CD14-positive monocyte (primary cell): ENCODE measurements at regions not wholly inside any gene's neighbourhood (a gene's known extent, or its start where the extent isn't known, plus 50 kb on each side); places are given as distances from the start of the nearest gene placed in this dataset.

ENCODE experiments used
- DNase-seq, 3 donors: peaks; one replicate each; pipeline ENCODE4 v3.0.0-alpha.2; 2011 to 2022
- H2AFZ ChIP-seq: 2 replicates; pipeline ENCODE4 v1.6.0; 2012; ENCODE audit warnings: mild to moderate bottlenecking, low read depth, low read length, inconsistent platforms; ENCODE audit not compliant: insufficient read depth, poor library complexity, severe bottlenecking
- H3K27ac ChIP-seq, 2 donors: 1 replicate in 1 of 2; 2 replicates in 1 of 2; pipeline ENCODE4 v1.5.1; 2012 to 2013; ENCODE audit warnings: low read length in 2 of 2, control low read depth in 1 of 2, inconsistent platforms in 1 of 2, low read depth in 1 of 2, mild to moderate bottlenecking in 1 of 2
- H3K27me3 ChIP-seq, 2 donors: one replicate each; pipeline versions ENCODE4 v1.6.0 to v1.6.1; 2011 to 2013; ENCODE audit warnings: low read length in 2 of 2; ENCODE audit not compliant: control insufficient read depth in 2 of 2, insufficient read depth in 2 of 2
- H3K36me3 ChIP-seq, 2 donors: replicated peaks in 1 of 2; 1 replicate in 1 of 2; 2 replicates in 1 of 2; pipeline versions ENCODE4 v1.5.1 to v1.6.1; 2012 to 2013; ENCODE audit warnings: low read length in 2 of 2, control low read depth in 1 of 2, inconsistent platforms in 1 of 2, mild to moderate bottlenecking in 1 of 2; ENCODE audit not compliant: insufficient read depth in 2 of 2, control insufficient read depth in 1 of 2
- H3K4me1 ChIP-seq, 2 donors: 1 replicate in 1 of 2; 2 replicates in 1 of 2; pipeline versions ENCODE4 v1.5.1 to v1.6.1; 2012 to 2013; ENCODE audit warnings: low read length in 2 of 2, control low read depth in 1 of 2, inconsistent platforms in 1 of 2, mild to moderate bottlenecking in 1 of 2, moderate library complexity in 1 of 2; ENCODE audit not compliant: insufficient read depth in 2 of 2, control insufficient read depth in 1 of 2
- H3K4me2 ChIP-seq: replicated peaks from 2 replicates; pipeline ENCODE3; 2012; ENCODE audit warnings: low read length, moderate library complexity, mild to moderate bottlenecking; ENCODE audit not compliant: poor library complexity, severe bottlenecking; ENCODE audit errors: extremely low read depth
- H3K4me3 ChIP-seq, 3 experiments: fragments of 200-600 bp in 1 of 3; sonication (generic) in 1 of 3; replicated peaks in 1 of 3; 1 replicate in 2 of 3; 2 replicates in 1 of 3; pipeline ENCODE4 v1.5.1; 2011 to 2013; ENCODE audit warnings: low read length in 3 of 3, mild to moderate bottlenecking in 3 of 3, control low read depth in 2 of 3, low read depth in 2 of 3, inconsistent platforms in 1 of 3, moderate library complexity in 1 of 3
- H3K79me2 ChIP-seq: 2 replicates; pipeline ENCODE4 v1.6.0; 2012; ENCODE audit warnings: mild to moderate bottlenecking, control low read depth, inconsistent platforms, low read length, moderate library complexity; ENCODE audit not compliant: insufficient read depth
- H3K9ac ChIP-seq: 2 replicates; pipeline ENCODE4 v1.6.0; 2017; ENCODE audit warnings: low read length, mild to moderate bottlenecking; ENCODE audit not compliant: insufficient read depth, poor library complexity, severe bottlenecking
- H3K9me3 ChIP-seq, 2 donors: replicated peaks in 1 of 2; 1 replicate in 1 of 2; 2 replicates in 1 of 2; pipeline versions ENCODE4 v1.5.1 to v1.6.1; 2012 to 2013; ENCODE audit warnings: low read length in 2 of 2, control low read depth in 1 of 2; ENCODE audit not compliant: control insufficient read depth in 1 of 2, insufficient read depth in 1 of 2
- H4K20me1 ChIP-seq: 2 replicates; pipeline ENCODE4 v1.6.0; 2012; ENCODE audit warnings: mild to moderate bottlenecking, low read length, control low read depth, moderate library complexity; ENCODE audit not compliant: insufficient read depth
- H3K27ac Mint-ChIP-seq, 7 donors: one replicate each; pipeline ENCODE4 v1.8.0; 2020; ENCODE audit warnings: mild to moderate bottlenecking in 7 of 7, mixed read lengths in 7 of 7, moderate library complexity in 6 of 7, inconsistent platforms in 2 of 7
- H3K27me3 Mint-ChIP-seq, 3 donors: one replicate each; pipeline ENCODE4 v1.8.0; 2021 to 2022; ENCODE audit warnings: low read depth in 3 of 3, mild to moderate bottlenecking in 3 of 3, mixed read lengths in 3 of 3, moderate library complexity in 3 of 3, inconsistent platforms in 1 of 3
- H3K36me3 Mint-ChIP-seq, 2 donors: one replicate each; pipeline ENCODE4 v1.8.0; 2020; ENCODE audit warnings: mixed read lengths in 2 of 2, inconsistent platforms in 1 of 2, mild to moderate bottlenecking in 1 of 2
- H3K4me1 Mint-ChIP-seq: one replicate; pipeline ENCODE4 v1.8.0; 2020; ENCODE audit warnings: mild to moderate bottlenecking, mixed read lengths
- H3K4me3 Mint-ChIP-seq, 2 donors: one replicate each; pipeline ENCODE4 v1.8.0; 2020; ENCODE audit warnings: mild to moderate bottlenecking in 2 of 2, mixed read lengths in 2 of 2, moderate library complexity in 1 of 2
- H3K9me3 Mint-ChIP-seq, 7 donors: one replicate each; pipeline ENCODE4 v1.8.0; 2020 to 2022; ENCODE audit warnings: mixed read lengths in 7 of 7, mild to moderate bottlenecking in 6 of 7, moderate library complexity in 6 of 7, inconsistent platforms in 2 of 7
- WGBS: methylation state at CpG from one replicate; pipeline ENCODE4 v1.1.5; 2013; ENCODE audit warnings: missing lambda C conversion rate; ENCODE audit not compliant: insufficient coverage; 5-methylcytosine and 5-hydroxymethylcytosine counted together
- intact Hi-C, 2 donors: fragments of 100-400 bp; cut with micrococcal nuclease; formaldehyde crosslinking; loops; one replicate each; pipeline versions ENCODE4 v1.15.0 to v1.15.1; 2023
- TF ChIP-seq, protein P1 (sequence below): fragments of 200-600 bp; IDR thresholded peaks from one replicate; pipeline ENCODE4 v1.8.0; 2022; ENCODE audit warnings: antibody characterized with exemption, mild to moderate bottlenecking

DNA sequence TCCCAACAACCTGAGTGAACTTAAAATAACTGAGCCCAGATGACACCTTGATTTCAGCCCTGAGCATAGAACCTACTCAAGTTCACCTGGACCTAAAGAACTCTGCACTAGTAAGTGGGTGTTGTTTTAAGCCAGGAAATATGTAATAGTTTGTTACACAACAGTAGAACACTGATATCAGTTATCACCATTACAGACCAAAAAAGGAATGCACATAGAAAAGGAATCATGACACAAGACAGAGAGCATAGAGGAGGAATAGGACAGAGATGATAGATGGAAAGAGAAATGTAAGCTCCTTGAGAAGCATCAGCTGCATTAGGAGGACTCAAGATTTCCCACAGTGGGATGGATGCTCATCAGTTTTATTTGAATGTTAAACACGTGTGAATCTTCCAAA, 1096.9 kb upstream of the SEMA6A start:
- Histone ChIP-seq H2AFZ (no peak overlapping the region), H3K4me2 (no peak overlapping the region), H3K36me3 (no peaks in the 10 kb centered on the region), H3K4me1 (no peaks in the 10 kb centered on the region), H3K4me3 (no peak overlapping the region), H3K27ac (no peak overlapping the region), H3K27me3 (no peaks in the 10 kb centered on the region), H3K79me2 (no peaks in the 10 kb centered on the region), H3K9me3 (no peaks in the 10 kb centered on the region), H3K9ac (no peak overlapping the region), H4K20me1 (no peaks in the 10 kb centered on the region)
- no peak for DNase-seq
- Mint-ChIP-seq H3K4me3 (no peak overlapping the region), H3K27me3 (no peaks in the 10 kb centered on the region), H3K36me3 (no peaks in the 10 kb centered on the region), H3K27ac (no peak overlapping the region), H3K4me1 (no peaks in the 10 kb centered on the region), H3K9me3 (peaks cover 0 to 4% (median 2%) of the 10 kb centered on the region in 7 donors)
- intact Hi-C loops = no loop called here
- WGBS = 100% methylated on average over 1 of the region's 1 CpG
- TF ChIP-seq, protein P1, sequence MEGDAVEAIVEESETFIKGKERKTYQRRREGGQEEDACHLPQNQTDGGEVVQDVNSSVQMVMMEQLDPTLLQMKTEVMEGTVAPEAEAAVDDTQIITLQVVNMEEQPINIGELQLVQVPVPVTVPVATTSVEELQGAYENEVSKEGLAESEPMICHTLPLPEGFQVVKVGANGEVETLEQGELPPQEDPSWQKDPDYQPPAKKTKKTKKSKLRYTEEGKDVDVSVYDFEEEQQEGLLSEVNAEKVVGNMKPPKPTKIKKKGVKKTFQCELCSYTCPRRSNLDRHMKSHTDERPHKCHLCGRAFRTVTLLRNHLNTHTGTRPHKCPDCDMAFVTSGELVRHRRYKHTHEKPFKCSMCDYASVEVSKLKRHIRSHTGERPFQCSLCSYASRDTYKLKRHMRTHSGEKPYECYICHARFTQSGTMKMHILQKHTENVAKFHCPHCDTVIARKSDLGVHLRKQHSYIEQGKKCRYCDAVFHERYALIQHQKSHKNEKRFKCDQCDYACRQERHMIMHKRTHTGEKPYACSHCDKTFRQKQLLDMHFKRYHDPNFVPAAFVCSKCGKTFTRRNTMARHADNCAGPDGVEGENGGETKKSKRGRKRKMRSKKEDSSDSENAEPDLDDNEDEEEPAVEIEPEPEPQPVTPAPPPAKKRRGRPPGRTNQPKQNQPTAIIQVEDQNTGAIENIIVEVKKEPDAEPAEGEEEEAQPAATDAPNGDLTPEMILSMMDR = no peak

GRCh38 chr5:117667105-117667504, 1092.5 kb upstream of the SEMA6A start:
- Histone ChIP-seq H3K9me3 (no peaks in the 10 kb centered on the region), H3K36me3 (no peaks in the 10 kb centered on the region), H3K9ac (no peak overlapping the region), H3K4me2 (no peak overlapping the region), H2AFZ (no peak overlapping the region), H3K27me3 (no peaks in the 10 kb centered on the region), H3K27ac (no peak overlapping the region), H4K20me1 (no peaks in the 10 kb centered on the region), H3K4me3 (no peak overlapping the region), H3K79me2 (no peaks in the 10 kb centered on the region), H3K4me1 (no peaks in the 10 kb centered on the region)
- no CpG with 5 or more reads among the region's 3 CpGs for WGBS
- DNase-seq = no peak
- TF ChIP-seq, protein P1 = no peak
- Mint-ChIP-seq H3K27me3 (no peaks in the 10 kb centered on the region), H3K27ac (no peak overlapping the region), H3K4me3 (no peak overlapping the region), H3K36me3 (no peaks in the 10 kb centered on the region), H3K4me1 (no peaks in the 10 kb centered on the region), H3K9me3 (peaks cover 0 to 4% (median 2%) of the 10 kb centered on the region in 7 donors)
- intact Hi-C loops = no loop called here
